ENCODE measurements at regions not wholly inside any gene's neighbourhood (a gene's known extent, or its start where the extent isn't known, plus 50 kb on each side); places are given as distances from the start of the nearest gene placed in this dataset.

GRCh38 chr1:103199001-103199400 is 90.7 kb upstream of the COL11A1 start:
- Mint-ChIP-seq H3K27me3 (ENCODE audit: unreplicated experiment) (no peaks in the 10 kb centered on the region), H3K9me3 (ENCODE audit: unreplicated experiment) (no peaks in the 10 kb centered on the region), H3K4me1 (ENCODE audit: low read depth, unreplicated experiment) (no peaks in the 10 kb centered on the region), H3K36me3 (ENCODE audit: unreplicated experiment) (no peaks in the 10 kb centered on the region), H3K27ac (ENCODE audit: unreplicated experiment) (no peak overlapping the region), H3K4me3 (ENCODE audit: unreplicated experiment) (no peak overlapping the region)
- TF ChIP-seq CTCF (IDR thresholded peaks at IDR 0.05; ENCODE audit: partially characterized antibody, unreplicated experiment) = no peak
- no peak for DNase-seq

GRCh38 chr1:103198076-103198475 is 89.8 kb upstream of the COL11A1 start:
- Mint-ChIP-seq H3K36me3 (ENCODE audit: unreplicated experiment) (no peaks in the 10 kb centered on the region), H3K9me3 (ENCODE audit: unreplicated experiment) (no peaks in the 10 kb centered on the region), H3K4me3 (ENCODE audit: unreplicated experiment) (no peak overlapping the region), H3K4me1 (ENCODE audit: low read depth, unreplicated experiment) (no peaks in the 10 kb centered on the region), H3K27me3 (ENCODE audit: unreplicated experiment) (no peaks in the 10 kb centered on the region), H3K27ac (ENCODE audit: unreplicated experiment) (no peak overlapping the region)
- DNase-seq = no peak
- TF ChIP-seq CTCF (IDR thresholded peaks at IDR 0.05; ENCODE audit: partially characterized antibody, unreplicated experiment) = no peak

GRCh38 chr1:103197216-103197615 is 88.9 kb upstream of the COL11A1 start:
- H3K27me3 Mint-ChIP-seq (ENCODE audit: unreplicated experiment) = no peaks in the 10 kb centered on the region
- H3K36me3 Mint-ChIP-seq (ENCODE audit: unreplicated experiment) = no peaks in the 10 kb centered on the region
- no peak for DNase-seq
- no peak overlapping the region for H3K27ac Mint-ChIP-seq (ENCODE audit: unreplicated experiment)
- no peaks in the 10 kb centered on the region for H3K4me1 Mint-ChIP-seq (ENCODE audit: low read depth, unreplicated experiment)
- no peak overlapping the region for H3K4me3 Mint-ChIP-seq (ENCODE audit: unreplicated experiment)
- no peaks in the 10 kb centered on the region for H3K9me3 Mint-ChIP-seq (ENCODE audit: unreplicated experiment)
- TF ChIP-seq CTCF (IDR thresholded peaks at IDR 0.05; ENCODE audit: partially characterized antibody, unreplicated experiment) = no peak

GRCh38 chr1:103194984-103195383 is 86.7 kb upstream of the COL11A1 start:
- H3K9me3 Mint-ChIP-seq (ENCODE audit: unreplicated experiment) = no peaks in the 10 kb centered on the region
- H3K27ac Mint-ChIP-seq (ENCODE audit: unreplicated experiment) = no peak overlapping the region
- H3K4me1 Mint-ChIP-seq (ENCODE audit: low read depth, unreplicated experiment) = no peaks in the 10 kb centered on the region
- no peak for TF ChIP-seq CTCF (IDR thresholded peaks at IDR 0.05; ENCODE audit: partially characterized antibody, unreplicated experiment)
- H3K27me3 Mint-ChIP-seq (ENCODE audit: unreplicated experiment) = no peaks in the 10 kb centered on the region
- no peaks in the 10 kb centered on the region for H3K36me3 Mint-ChIP-seq (ENCODE audit: unreplicated experiment)
- DNase-seq = no peak
- H3K4me3 Mint-ChIP-seq (ENCODE audit: unreplicated experiment) = no peak overlapping the region

GRCh38 chr1:103194060-103194459 is 85.7 kb upstream of the COL11A1 start:
- Mint-ChIP-seq H3K9me3 (ENCODE audit: unreplicated experiment) (no peaks in the 10 kb centered on the region), H3K4me3 (ENCODE audit: unreplicated experiment) (no peak overlapping the region), H3K36me3 (ENCODE audit: unreplicated experiment) (no peaks in the 10 kb centered on the region), H3K27ac (ENCODE audit: unreplicated experiment) (no peak overlapping the region), H3K4me1 (ENCODE audit: low read depth, unreplicated experiment) (no peaks in the 10 kb centered on the region), H3K27me3 (ENCODE audit: unreplicated experiment) (no peaks in the 10 kb centered on the region)
- no peak for TF ChIP-seq CTCF (IDR thresholded peaks at IDR 0.05; ENCODE audit: partially characterized antibody, unreplicated experiment)
- no peak for DNase-seq

Measured in glutamatergic neuron (in vitro differentiated cells).